ENCODE measurements at regions not wholly inside any gene's neighbourhood (a gene's known extent, or its start where the extent isn't known, plus 50 kb on each side); places are given as distances from the start of the nearest gene placed in this dataset.
"Not testable (repeated sequence)": the region's sequence is repeated elsewhere in the genome, so short reads cannot be mapped to it uniquely, and the experiment has no call there.

GRCh38 chr10:57168611-57169240, 807.7 kb upstream of the ZWINT start:
- no peak for DNase-seq (ENCODE audit: low spot score)

- DNase-seq (ENCODE audit: low spot score) = no peak
Measured at GRCh38 chr10:57165671-57166070, 804.6 kb upstream of the ZWINT start.

DNA sequence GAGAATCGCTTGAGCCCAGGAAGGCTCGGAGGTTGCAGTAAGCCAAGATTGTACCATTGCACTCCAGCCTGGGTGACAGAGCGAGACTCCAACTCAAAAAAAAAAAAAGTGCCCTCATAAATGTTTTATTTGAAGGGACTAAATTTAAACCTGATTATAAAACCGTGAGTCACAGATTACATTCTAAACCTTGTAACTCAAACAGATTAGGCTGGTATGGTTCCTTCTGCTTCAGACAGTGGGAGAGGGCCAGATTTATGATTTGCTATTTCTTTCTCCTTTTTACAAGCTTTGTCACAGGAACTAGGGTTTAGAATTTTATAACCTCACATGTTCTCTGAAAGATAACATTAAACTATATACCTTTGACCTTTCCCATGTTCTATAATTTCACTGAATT, 801.2 kb upstream of the ZWINT start:
- DNase-seq (ENCODE audit: low spot score) = no peak

GRCh38 chr10:57161157-57161556, 800.1 kb upstream of the ZWINT start:
- DNase-seq (ENCODE audit: low spot score) = no peak

DNA sequence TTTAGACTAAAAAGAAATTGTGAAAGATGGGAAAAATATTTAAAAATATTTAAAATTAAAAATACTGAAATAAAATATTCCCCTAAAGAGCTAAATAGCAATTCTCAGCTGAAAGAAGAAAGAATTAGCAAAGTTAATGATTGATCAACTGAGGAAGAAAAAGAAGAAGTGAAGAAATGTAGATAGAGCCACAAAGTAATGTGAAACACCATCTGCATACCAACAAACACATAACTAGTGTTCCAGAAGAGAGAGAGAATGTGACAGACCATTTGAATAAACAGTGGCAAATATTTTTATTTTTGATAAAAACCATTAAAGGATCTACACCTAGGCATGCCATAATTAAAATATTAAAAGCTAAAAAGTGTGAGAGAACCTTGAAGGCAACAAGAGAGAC, 784.5 kb upstream of the ZWINT start:
- no peak for DNase-seq (ENCODE audit: low spot score)

GRCh38 chr10:57142925-57143576, 782.0 kb upstream of the ZWINT start:
- no peak for DNase-seq (ENCODE audit: low spot score)

GRCh38 chr10:57141708-57142107, 780.6 kb upstream of the ZWINT start:
- no peak for DNase-seq (ENCODE audit: low spot score)

DNA sequence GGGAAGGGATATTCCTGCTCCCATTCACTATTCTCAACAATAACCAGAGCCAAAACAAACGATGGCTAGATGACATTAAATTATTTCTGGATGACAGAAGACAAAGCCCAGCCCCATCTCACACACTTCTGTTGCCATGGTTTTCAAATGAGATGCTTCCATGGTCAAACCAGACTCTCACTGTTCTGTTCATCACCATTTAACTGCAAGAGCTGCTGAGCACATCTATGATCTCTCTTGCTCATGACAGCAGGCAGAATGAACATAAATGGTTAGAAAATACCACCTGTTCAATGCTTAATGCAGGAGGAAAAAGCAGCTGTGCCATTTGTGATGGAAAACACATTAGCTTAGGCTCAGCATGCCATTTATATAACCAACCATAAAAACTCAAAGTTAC, 758.6 kb upstream of the ZWINT start:
- DNase-seq (ENCODE audit: low spot score) = no peak

DNA sequence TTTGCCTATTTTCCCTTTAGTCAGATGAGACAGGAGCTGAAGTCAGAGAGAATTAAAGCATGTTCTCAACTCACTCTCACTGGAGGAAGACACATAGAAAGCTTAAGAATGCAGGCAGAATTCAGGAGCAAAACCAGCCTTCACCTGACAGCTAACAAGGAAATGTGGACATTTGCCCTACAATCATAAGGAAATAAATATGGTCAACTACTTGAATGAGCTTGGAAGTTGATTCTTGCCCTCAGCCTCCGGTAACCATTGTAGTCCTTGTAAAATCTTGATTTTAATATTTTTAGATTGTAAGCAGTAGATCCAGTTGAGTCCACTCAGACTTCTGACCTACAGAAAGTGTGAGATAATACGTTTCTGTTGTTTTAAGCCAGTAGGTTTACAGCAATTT, 752.5 kb upstream of the ZWINT start:
- no peak for DNase-seq (ENCODE audit: low spot score)

DNA sequence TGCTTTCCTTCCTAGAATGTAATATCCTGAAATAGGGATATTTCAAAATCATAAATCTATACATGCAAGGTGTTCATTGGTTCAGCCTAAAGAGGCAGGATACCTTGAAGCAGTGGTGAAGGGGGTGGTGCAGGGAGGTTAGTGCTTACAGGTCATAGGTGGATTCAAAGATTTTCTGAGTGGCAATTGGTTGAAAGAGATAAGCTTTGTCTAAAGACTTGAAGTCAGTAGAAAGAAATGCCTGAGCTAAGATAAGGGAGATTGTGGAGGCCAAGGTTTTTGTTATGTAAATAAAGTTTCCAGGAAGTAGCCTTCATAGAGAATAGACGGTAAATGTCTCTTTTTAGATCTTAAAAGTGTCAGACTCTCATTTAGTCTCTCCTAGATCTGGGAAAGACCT, 741.2 kb upstream of the ZWINT start:
- DNase-seq (ENCODE audit: low spot score) = no peak

- DNase-seq (ENCODE audit: low spot score) = no peak
Measured at GRCh38 chr10:57098146-57098545, 737.1 kb upstream of the ZWINT start.

- no peak for DNase-seq (ENCODE audit: low spot score)
Measured at GRCh38 chr10:57096044-57096443, 735.0 kb upstream of the ZWINT start.

DNA sequence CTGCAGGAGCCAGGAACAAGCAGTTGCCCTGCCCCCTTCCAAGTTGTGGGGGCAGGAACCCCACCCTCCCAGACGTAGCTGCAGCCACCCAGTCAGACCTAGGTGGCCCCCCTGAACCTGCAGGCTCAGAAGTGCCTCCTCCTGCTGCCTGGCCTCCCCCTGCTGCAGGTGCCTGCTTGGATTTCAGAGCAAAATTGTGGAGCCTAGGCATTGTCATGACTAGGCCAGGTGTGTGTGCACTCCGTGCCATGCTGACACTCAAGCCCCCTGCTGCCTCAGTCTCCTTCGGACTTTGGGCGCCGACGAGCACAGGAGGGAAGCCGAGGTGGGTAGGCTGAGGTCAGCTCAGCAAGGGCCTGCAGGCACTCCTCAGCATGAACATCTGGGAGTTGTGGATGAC, 733.9 kb upstream of the ZWINT start:
- DNase-seq (ENCODE audit: low spot score) = no peak

DNA sequence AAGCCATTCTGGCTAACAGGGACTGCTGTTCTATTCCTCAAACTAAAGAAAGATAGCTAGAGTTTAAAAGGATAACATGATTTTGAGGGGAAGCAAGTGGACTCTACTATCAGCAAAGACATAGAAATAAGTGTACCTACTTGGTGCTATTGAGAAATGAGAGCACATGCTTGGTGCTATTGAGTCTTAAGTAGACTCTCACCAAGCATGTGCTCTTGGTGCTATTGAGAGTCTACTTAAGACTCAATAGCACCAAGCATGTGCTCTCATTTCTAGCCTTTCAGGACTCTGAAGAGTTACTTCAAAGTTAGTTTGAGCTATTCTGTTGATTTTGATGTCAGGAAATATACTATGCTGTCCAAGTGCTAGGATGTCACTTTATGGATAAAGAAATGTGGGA, 733.0 kb upstream of the ZWINT start:
- no peak for DNase-seq (ENCODE audit: low spot score)

DNA sequence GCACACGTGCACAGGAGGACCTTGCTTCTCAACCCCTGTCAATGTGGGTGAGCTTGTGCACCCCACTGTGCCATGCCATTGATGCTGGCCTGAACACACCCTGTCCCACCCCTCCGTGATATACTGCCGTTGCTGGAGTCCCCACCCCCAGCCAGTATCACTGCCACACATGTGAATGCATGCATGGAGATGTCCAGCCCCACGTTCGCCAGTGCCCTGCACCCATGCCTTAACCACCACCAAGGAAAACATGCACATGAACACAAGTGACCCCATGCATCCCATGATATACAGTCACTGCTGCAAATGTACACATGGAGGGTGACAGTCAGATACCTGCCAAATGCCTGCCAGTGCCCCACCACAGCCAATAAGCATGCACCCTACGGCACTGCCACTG, 692.5 kb upstream of the ZWINT start:
- DNase-seq (ENCODE audit: low spot score) = no peak

DNA sequence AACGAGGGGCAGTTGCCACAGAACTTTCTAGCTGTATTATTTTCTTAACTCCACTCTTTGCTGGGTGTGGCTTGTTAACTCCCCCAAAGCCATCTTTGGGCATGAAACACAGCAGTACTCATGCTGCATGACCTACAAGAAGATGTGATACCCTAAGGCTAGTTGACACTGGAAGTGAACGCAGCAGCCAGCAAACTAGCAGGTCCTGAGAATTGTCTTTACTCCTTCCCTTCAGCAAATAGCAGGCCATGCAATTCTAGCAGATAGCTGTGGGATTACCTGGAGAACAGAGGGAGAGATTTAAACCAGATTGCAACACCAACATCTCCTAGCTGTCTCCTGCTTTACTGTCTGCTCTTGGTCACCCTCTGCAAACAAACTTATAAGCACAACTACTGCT, 688.0 kb upstream of the ZWINT start:
- DNase-seq (ENCODE audit: low spot score) = no peak

- DNase-seq (ENCODE audit: low spot score) = no peak
Measured at GRCh38 chr10:57038531-57038930, 677.5 kb upstream of the ZWINT start.

DNA sequence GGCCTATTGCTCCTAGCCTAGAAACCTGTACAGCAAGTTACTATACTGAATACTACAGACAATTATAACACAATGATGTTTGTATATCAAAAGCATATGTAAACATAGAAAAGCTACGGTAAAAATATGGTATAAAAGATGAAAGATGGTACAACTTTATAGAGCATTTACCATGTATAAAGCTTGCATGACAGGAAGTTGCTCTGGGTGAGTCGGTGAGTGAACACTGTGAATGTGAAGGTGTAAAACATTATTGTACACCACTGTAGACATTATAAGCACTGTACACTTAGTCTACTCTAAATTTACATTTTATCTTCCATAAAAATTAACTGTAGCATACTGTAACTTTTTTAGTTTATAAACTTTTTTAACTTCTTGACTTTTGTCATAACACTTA, 674.3 kb upstream of the ZWINT start:
- no peak for DNase-seq (ENCODE audit: low spot score)

- not testable (repeated sequence) for DNase-seq (ENCODE audit: low spot score)
Measured at GRCh38 chr10:57032301-57032700, 671.2 kb upstream of the ZWINT start.

GRCh38 chr10:57031346-57031745, 670.3 kb upstream of the ZWINT start:
- no peak for DNase-seq (ENCODE audit: low spot score)

- no peak for DNase-seq (ENCODE audit: low spot score)
Measured at GRCh38 chr10:57026307-57026706, 665.2 kb upstream of the ZWINT start.

- no peak for DNase-seq (ENCODE audit: low spot score)
Measured at GRCh38 chr10:57023626-57024025, 662.6 kb upstream of the ZWINT start.

- no peak for DNase-seq (ENCODE audit: low spot score)
Measured at GRCh38 chr10:57018452-57018851, 657.4 kb upstream of the ZWINT start.

- no peak for DNase-seq (ENCODE audit: low spot score)
Measured at GRCh38 chr10:57017356-57018037, 656.4 kb upstream of the ZWINT start.
